Endothelial cell of umbilical vein (primary cell): ENCODE measurements at regions not wholly inside any gene's neighbourhood (a gene's known extent, or its start where the extent isn't known, plus 50 kb on each side); places are given as distances from the start of the nearest gene placed in this dataset.

Source experiments
- BruUV-seq: library from RNA; stranded (reverse); fragments of 400-500 nt; replicated peaks from 2 replicates; lab custom pipeline; 2021; lab: Mats Ljungman, UMichigan
- CTCF ChIA-PET: fragments of 300-600, 350-600 bp; sonication (Branson Sonifier 250); formaldehyde crosslinking; loops from one replicate; lab custom pipeline; 2021; ENCODE audit warnings: antibody characterized with exemption, inconsistent platforms; lab: Charles Lee
- POLR2A ChIA-PET: fragments of 300-600, 350-600 bp; sonication (Branson Sonifier 250); formaldehyde crosslinking; loops from one replicate; lab custom pipeline; 2021; ENCODE audit warnings: antibody characterized with exemption, inconsistent platforms; lab: Charles Lee
- DNase-seq: peaks from one replicate; pipeline ENCODE4 v3.0.0-alpha.2; 2011; ENCODE audit warnings: low read depth, low spot score
- FAIRE-seq: peaks from 2 replicates; lab custom pipeline; 2011; peaks lifted over from hg19 to GRCh38; lab: Jason Lieb, UNC
- H2AFZ ChIP-seq: 2 replicates; pipeline ENCODE4 v1.6.0; 2012; ENCODE audit warnings: low read depth, low read length, control low read depth, inconsistent platforms
- H3K27ac ChIP-seq: 2 replicates; pipeline ENCODE4 v1.5.1; 2011; ENCODE audit warnings: low read depth, mild to moderate bottlenecking, control low read depth, low read length, moderate library complexity; ENCODE audit not compliant: insufficient read depth
- H3K27me3 ChIP-seq, 2 experiments: 2 replicates each; pipeline versions ENCODE4 v1.6.0 to v1.6.1; 2011; ENCODE audit warnings: low read length in 2 of 2, mixed read lengths in 1 of 2; ENCODE audit not compliant: control insufficient read depth in 2 of 2, insufficient read depth in 2 of 2
- H3K36me3 ChIP-seq, 2 experiments: 2 replicates in 1 of 2; 3 replicates in 1 of 2; pipeline ENCODE4 v1.5.1; 2011; ENCODE audit warnings: low read length in 2 of 2, mild to moderate bottlenecking in 1 of 2, moderate library complexity in 1 of 2; ENCODE audit not compliant: control insufficient read depth in 2 of 2, insufficient read depth in 2 of 2; ENCODE audit errors: extremely low read depth in 1 of 2
- H3K4me1 ChIP-seq: 3 replicates; pipeline ENCODE4 v1.5.1; 2011; ENCODE audit warnings: mild to moderate bottlenecking, low read length; ENCODE audit not compliant: control insufficient read depth, insufficient read depth; ENCODE audit errors: extremely low read depth
- H3K4me2 ChIP-seq: 2 replicates; pipeline ENCODE4 v1.6.1; 2011; ENCODE audit warnings: low read length, control low read depth, mixed read lengths; ENCODE audit not compliant: insufficient read depth
- H3K4me3 ChIP-seq, 3 experiments: fragments of 200-600 bp in 1 of 3; sonication (generic), shearing (Covaris generic) in 1 of 3; replicated peaks in 1 of 3; 2 replicates each; pipeline ENCODE4 v1.5.1; 2011 to 2016; ENCODE audit warnings: control low read depth in 3 of 3, low read length in 3 of 3, mild to moderate bottlenecking in 2 of 3, inconsistent platforms in 1 of 3, low read depth in 1 of 3, moderate library complexity in 1 of 3; ENCODE audit not compliant: insufficient read depth in 1 of 3
- H3K79me2 ChIP-seq: 2 replicates; pipeline ENCODE4 v1.6.0; 2012; ENCODE audit warnings: low read length, inconsistent platforms; ENCODE audit not compliant: control insufficient read depth, insufficient read depth
- H3K9ac ChIP-seq: replicated peaks from 2 replicates; pipeline ENCODE3; 2011; ENCODE audit warnings: low read length, control low read depth; ENCODE audit not compliant: insufficient read depth; ENCODE audit errors: extremely low read depth
- H3K9me1 ChIP-seq: replicated peaks from 3 replicates; pipeline ENCODE4 v1.6.0; 2011; ENCODE audit warnings: mild to moderate bottlenecking, low read length; ENCODE audit not compliant: control insufficient read depth, insufficient read depth; ENCODE audit errors: extremely low read depth
- H3K9me3 ChIP-seq: replicated peaks from 2 replicates; pipeline ENCODE4 v1.5.1; 2012; ENCODE audit warnings: low read length, inconsistent platforms; ENCODE audit not compliant: control insufficient read depth, insufficient read depth
- H4K20me1 ChIP-seq: replicated peaks from 2 replicates; pipeline ENCODE3; 2011; ENCODE audit warnings: mild to moderate bottlenecking, low read length; ENCODE audit not compliant: control insufficient read depth, insufficient read depth; ENCODE audit errors: extremely low read depth
- CTCF ChIP-seq, 2 donors: IDR thresholded peaks; 1 replicate in 1 of 2; 2 replicates in 1 of 2; pipeline ENCODE4 v1.5.1; 2011; ENCODE audit warnings: low read length in 2 of 2, mild to moderate bottlenecking in 2 of 2, moderate library complexity in 2 of 2, control low read depth in 1 of 2, inconsistent platforms in 1 of 2, low read depth in 1 of 2; ENCODE audit not compliant: insufficient read depth in 1 of 2; ENCODE audit errors: extremely low read depth in 1 of 2
- EZH2 ChIP-seq: IDR thresholded peaks from 2 replicates; pipeline ENCODE4 v1.6.1; 2012; ENCODE audit warnings: borderline replicate concordance, low read depth, mild to moderate bottlenecking, moderate library complexity, low read length, inconsistent platforms; ENCODE audit not compliant: severe bottlenecking
- FOS ChIP-seq: IDR thresholded peaks from 2 replicates; pipeline ENCODE4 v1.6.1; 2011; ENCODE audit warnings: mild to moderate bottlenecking, low read length, moderate library complexity, borderline replicate concordance; ENCODE audit not compliant: insufficient read depth
- GATA2 ChIP-seq: IDR thresholded peaks from 2 replicates; pipeline ENCODE4 v1.7.0; 2011; ENCODE audit warnings: low read depth, mild to moderate bottlenecking, moderate library complexity, mixed read lengths, low read length; ENCODE audit not compliant: insufficient read length, insufficient read depth
- JUN ChIP-seq: IDR thresholded peaks from 2 replicates; pipeline ENCODE4 v1.6.1; 2011; ENCODE audit warnings: borderline replicate concordance, low read depth; ENCODE audit not compliant: insufficient read length, insufficient read depth
- MAX ChIP-seq: IDR thresholded peaks from 2 replicates; pipeline ENCODE4 v1.6.1; 2011; ENCODE audit not compliant: insufficient read depth, insufficient read length
- MYC ChIP-seq: IDR thresholded peaks from one replicate; pipeline ENCODE4 v1.6.1; 2011; ENCODE audit warnings: mild to moderate bottlenecking, low read depth, low read length
- POLR2A ChIP-seq: IDR thresholded peaks from 2 replicates; pipeline ENCODE4 v1.6.1; 2012; ENCODE audit warnings: low read depth, mild to moderate bottlenecking, control low read depth, low read length
- POLR2AphosphoS5 ChIP-seq: IDR thresholded peaks from 2 replicates; pipeline ENCODE4 v1.6.1; 2012; ENCODE audit warnings: low read depth, mild to moderate bottlenecking, control low read depth, low read length, moderate library complexity; ENCODE audit not compliant: insufficient read depth
- dilution Hi-C: fragments of 300-500 bp; cut with MboI; formaldehyde crosslinking; loops from one replicate; pipeline ENCODE4 v1.15.0; 2019; ENCODE audit warnings: low sequenced_read_pairs; ENCODE audit not compliant: extremely low pct_ligation_motif_present
- intact Hi-C: fragments of 100-400 bp; cut with micrococcal nuclease; formaldehyde crosslinking; loops from one replicate; pipeline ENCODE4 v1.10.0; 2022

- no TSS peak for BruUV-seq
- dilution Hi-C loops = no loop called here
- intact Hi-C loops = no loop called here
- no peak overlapping the region for H3K9ac ChIP-seq
- H4K20me1 ChIP-seq = no peaks in the 10 kb centered on the region
- POLR2A ChIA-PET = no interaction called here
- H3K9me1 ChIP-seq = no peaks in the 10 kb centered on the region
- TF ChIP-seq EZH2 = no peak
- no peak for TF ChIP-seq POLR2AphosphoS5
- TF ChIP-seq POLR2A = no peak
- TF ChIP-seq JUN = no peak
- TF ChIP-seq FOS = no peak
- TF ChIP-seq CTCF (IDR thresholded peaks at IDR 0.05; ENCODE audit: extremely low read depth in 1 of 2, insufficient read depth in 1 of 2, low read depth in 1 of 2, low read length in 2 of 2) = no peak
- TF ChIP-seq MYC = no peak
- no peak for TF ChIP-seq MAX
- TF ChIP-seq GATA2 = no peak
- H3K79me2 ChIP-seq = no peaks in the 10 kb centered on the region
- no peak overlapping the region for H2AFZ ChIP-seq
- no peak overlapping the region for H3K4me3 ChIP-seq
- no peaks in the 10 kb centered on the region for H3K36me3 ChIP-seq
- no peaks in the 10 kb centered on the region for H3K9me3 ChIP-seq
- no peak for DNase-seq
- CTCF ChIA-PET = no interaction called here
- no peak overlapping the region for H3K4me2 ChIP-seq
- no peak for FAIRE-seq
- no peaks in the 10 kb centered on the region for H3K4me1 ChIP-seq
- no peaks in the 10 kb centered on the region for H3K27me3 ChIP-seq
- no peak overlapping the region for H3K27ac ChIP-seq
Measured at GRCh38 chr12:113742801-113743200, 223.3 kb downstream of the RBM19 start.
